HG03575 (cell line): ENCODE measurements at regions not wholly inside any gene's neighbourhood (a gene's known extent, or its start where the extent isn't known, plus 50 kb on each side); places are given as distances from the start of the nearest gene placed in this dataset.
"Not testable (repeated sequence)": the region's sequence is repeated elsewhere in the genome, so short reads cannot be mapped to it uniquely, and the experiment has no call there.

Source experiments
- ATAC-seq: cut with Tn5 transposase; IDR thresholded peaks from one replicate; pipeline ENCODE4 v1.9.1; 2021; ENCODE audit not compliant: unreplicated experiment, insufficient number of reproducible peaks, low FRiP score; ENCODE audit errors: extremely low read depth

GRCh38 chr6:47180633-47181032, 129.1 kb downstream of the TNFRSF21 start:
- ATAC-seq: no peak

- ATAC-seq: no peak
Observed at GRCh38 chr6:47179286-47179685, 130.4 kb downstream of the TNFRSF21 start.

GRCh38 chr6:47175656-47176055, 133.5 kb upstream of the ADGRF1 start:
- no peak for ATAC-seq

GRCh38 chr6:47174502-47175023, 132.4 kb upstream of the ADGRF1 start:
- no peak for ATAC-seq

- ATAC-seq: not testable (repeated sequence)
Observed at GRCh38 chr6:47174063-47174462, 131.9 kb upstream of the ADGRF1 start.

- not testable (repeated sequence) for ATAC-seq
Observed at GRCh38 chr6:47173145-47173544, 131.0 kb upstream of the ADGRF1 start.

GRCh38 chr6:47170617-47170947, 128.4 kb upstream of the ADGRF1 start:
- no peak for ATAC-seq

GRCh38 chr6:47169785-47170616, 127.9 kb upstream of the ADGRF1 start:
- no peak for ATAC-seq

GRCh38 chr6:47168180-47168579, 126.0 kb upstream of the ADGRF1 start:
- no peak for ATAC-seq

- ATAC-seq: no peak
Observed at GRCh38 chr6:47165918-47166317, 123.8 kb upstream of the ADGRF1 start.

- ATAC-seq: no peak
Observed at GRCh38 chr6:47164877-47165276, 122.7 kb upstream of the ADGRF1 start.

- ATAC-seq: no peak
Observed at GRCh38 chr6:47163536-47163935, 121.4 kb upstream of the ADGRF1 start.

GRCh38 chr6:47162793-47163192, 120.7 kb upstream of the ADGRF1 start:
- ATAC-seq: no peak

- ATAC-seq: no peak
Observed at GRCh38 chr6:47162231-47162630, 120.1 kb upstream of the ADGRF1 start.

GRCh38 chr6:47161176-47161687, 119.1 kb upstream of the ADGRF1 start:
- no peak for ATAC-seq

GRCh38 chr6:47160702-47161101, 118.6 kb upstream of the ADGRF1 start:
- ATAC-seq: no peak

- ATAC-seq: no peak
Observed at GRCh38 chr6:47159763-47160162, 117.6 kb upstream of the ADGRF1 start.

GRCh38 chr6:47157653-47158219, 115.6 kb upstream of the ADGRF1 start:
- ATAC-seq: no peak

- ATAC-seq: no peak
Observed at GRCh38 chr6:47157063-47157462, 114.9 kb upstream of the ADGRF1 start.

GRCh38 chr6:47156196-47156595, 114.1 kb upstream of the ADGRF1 start:
- no peak for ATAC-seq
